NCI-H1417 treated with DMSO at 0.1 percent for 48 hours (cell line): ENCODE measurements at regions not wholly inside any gene's neighbourhood (a gene's known extent, or its start where the extent isn't known, plus 50 kb on each side); places are given as distances from the start of the nearest gene placed in this dataset.
"Not testable (repeated sequence)": the region's sequence is repeated elsewhere in the genome, so short reads cannot be mapped to it uniquely, and the experiment has no call there.

Experiments
- DNase-seq: peaks from one replicate; lab custom pipeline; 2025; lab: John Stamatoyannopoulos, UW

DNA sequence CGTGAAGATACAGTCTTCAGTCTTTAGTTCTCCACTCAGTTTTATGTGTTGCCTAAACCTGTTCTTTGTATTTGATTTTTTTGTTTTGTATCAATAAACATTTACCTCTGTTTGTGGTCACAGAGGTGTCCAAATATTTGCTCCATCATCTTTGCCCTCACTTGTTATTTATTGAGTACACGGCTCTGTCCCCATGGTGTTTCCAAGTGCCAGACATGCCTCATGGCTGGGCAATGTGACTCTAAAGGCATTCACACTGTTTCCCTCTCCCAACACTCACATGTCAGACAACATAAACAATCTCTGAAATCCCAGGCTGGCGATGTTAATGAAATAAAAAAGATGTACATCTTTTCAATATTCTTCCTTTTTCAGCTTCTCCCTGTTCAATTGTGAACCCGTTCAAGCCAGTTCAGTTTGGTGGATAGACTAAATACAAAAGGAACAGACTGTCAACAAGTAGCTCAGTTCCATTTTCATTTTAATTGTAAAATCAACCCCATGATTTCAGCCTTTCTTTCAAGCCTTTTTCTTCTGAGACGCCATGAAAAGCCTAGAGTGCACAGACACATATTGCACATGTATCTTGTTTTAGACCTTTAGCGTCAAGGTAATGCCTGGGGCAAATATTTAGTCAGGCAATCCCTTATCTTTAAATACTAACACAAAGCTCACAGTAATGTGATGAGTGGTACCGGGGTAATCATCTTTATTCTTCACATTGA is 680.7 kb downstream of the GALC start:
- DNase-seq: no peak

DNA sequence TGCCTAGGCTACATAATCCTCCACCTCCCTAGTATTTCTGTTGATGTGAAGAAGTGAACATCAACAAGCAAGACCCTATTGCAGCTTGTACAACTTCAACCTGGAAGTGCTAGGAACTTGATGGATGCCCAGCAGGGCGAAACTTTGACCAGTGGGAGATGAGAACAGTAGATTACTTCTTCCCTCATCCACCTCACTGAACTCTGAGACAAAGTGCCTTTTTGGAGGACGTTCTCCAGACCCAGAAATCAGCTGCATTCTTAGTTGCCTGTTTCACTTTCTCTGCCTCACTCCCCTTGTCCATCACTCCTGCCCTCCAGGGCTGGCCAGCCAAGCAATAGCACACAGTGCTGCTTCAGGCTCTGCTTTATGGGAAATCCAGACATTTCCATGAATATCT is 683.4 kb downstream of the GALC start:
- no peak for DNase-seq

DNA sequence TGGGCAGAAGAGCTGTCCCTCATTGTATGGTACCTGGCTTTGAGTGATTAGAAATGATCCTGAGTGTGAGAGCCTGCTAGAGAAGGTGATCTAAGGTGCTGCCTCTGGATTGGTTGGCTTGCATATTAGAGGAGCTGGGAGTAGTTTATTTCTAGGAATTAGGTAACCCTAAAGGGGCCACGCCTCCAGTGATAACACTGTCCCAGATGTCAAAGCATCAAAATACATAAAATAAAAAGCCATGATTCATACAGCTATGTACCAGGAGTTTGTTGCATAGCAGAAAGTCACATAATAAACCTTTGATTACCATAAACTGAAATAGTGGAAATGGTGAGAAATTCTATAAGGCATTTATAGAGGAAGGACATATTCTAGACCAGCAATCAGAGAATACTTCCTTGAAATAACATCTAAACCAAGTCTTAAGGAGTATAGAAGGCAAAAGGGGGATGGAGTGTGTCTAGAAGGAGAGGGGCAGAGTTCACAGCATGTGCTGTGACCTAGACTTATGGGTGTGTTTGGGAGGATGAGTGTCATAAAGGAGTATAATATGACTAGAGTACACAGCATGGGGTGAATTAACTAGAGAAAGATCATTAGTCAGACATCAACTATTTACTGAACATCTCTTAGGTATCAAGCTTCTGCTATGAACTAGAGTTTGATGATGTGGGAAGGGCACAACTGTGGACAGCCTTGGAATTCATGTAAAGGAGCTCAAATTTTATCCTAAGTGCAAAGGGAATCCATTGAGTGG is 686.4 kb downstream of the GALC start:
- DNase-seq: no peak

DNA sequence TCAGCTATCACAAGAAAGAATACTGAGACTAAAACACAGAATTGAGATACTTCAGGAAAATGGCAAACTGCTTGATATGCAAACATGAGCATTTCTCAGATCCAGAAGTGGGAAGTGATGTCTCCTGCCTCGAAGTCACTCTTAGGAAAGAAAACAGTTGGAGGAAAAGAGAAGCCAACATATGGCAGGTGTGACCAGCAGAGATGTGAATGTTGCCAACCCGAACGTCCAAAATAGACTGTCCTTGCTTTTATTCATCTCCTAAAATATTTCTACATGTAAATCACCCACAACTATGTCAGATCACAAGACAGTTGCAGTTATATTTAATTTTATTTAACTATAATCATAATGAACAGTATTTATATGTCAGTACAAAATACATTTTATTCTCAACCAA is 687.6 kb downstream of the GALC start:
- no peak for DNase-seq

- no peak for DNase-seq
Observed at GRCh38 chr14:87304404-87304803, 688.6 kb downstream of the GALC start.

GRCh38 chr14:87286826-87287225 is 706.2 kb downstream of the GALC start:
- no peak for DNase-seq

GRCh38 chr14:87286191-87286590 is 706.8 kb downstream of the GALC start:
- DNase-seq: no peak

DNA sequence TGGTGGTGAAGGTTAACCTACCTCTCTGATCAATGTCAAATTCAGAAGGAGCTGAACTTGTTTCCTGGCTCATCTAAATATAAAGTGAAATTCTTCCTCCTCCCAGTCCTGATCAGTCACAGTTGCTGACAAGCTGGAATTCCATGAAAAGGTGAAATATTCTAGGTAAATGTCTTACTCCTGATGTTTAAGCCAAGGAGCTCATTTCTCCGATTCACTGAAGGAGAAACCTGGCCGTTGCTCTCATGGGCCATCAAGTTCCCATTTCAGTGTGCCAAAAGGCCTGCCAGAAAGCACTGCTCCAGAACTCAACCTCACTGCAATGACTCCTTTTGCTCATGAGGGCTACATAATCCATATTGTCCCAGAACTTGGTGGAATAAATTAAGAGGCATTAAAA is 707.5 kb downstream of the GALC start:
- no peak for DNase-seq

- DNase-seq: no peak
Observed at GRCh38 chr14:87283547-87283946, 709.4 kb downstream of the GALC start.

DNA sequence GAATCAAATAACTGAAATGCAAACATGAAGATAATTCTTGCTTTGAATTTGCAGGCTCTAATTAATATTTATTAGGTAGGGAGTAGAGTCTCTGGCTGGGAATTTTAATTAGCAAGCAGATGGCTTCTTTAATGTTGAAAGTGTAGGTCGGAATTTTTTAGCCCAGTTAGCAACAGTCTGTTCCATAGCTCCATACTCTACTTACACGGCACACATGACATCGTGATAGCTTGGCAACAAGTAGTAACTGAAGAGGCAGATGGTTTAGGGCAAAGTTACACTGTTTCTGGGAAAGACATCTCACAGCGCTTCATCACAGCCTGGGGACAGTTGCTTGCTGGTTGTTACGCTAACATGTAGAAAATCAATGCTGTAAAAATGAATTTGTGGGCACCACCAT is 710.7 kb downstream of the GALC start:
- no peak for DNase-seq

DNA sequence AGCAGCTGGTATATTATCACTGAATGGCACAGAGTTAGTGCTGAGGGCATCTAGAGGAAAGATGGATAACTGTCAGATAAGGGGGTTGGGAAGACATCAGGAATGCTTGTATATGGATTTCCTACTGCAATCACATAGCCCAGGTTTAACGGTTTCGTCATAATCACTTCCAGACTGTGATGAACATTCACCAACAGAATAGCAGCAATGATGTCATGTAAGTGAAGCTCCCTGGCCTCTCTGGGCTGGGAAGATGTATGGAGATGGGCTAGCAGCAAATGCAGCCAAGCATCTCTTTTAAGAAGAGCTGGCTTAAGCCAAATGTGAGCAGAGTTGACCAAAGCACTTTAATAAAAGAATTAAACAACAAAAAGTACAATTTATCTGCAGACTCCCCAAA is 714.6 kb downstream of the GALC start:
- DNase-seq: no peak

- DNase-seq: no peak
Observed at GRCh38 chr14:87271331-87271730, 721.7 kb downstream of the GALC start.

- DNase-seq: no peak
Observed at GRCh38 chr14:87268997-87269396, 724.0 kb downstream of the GALC start.

DNA sequence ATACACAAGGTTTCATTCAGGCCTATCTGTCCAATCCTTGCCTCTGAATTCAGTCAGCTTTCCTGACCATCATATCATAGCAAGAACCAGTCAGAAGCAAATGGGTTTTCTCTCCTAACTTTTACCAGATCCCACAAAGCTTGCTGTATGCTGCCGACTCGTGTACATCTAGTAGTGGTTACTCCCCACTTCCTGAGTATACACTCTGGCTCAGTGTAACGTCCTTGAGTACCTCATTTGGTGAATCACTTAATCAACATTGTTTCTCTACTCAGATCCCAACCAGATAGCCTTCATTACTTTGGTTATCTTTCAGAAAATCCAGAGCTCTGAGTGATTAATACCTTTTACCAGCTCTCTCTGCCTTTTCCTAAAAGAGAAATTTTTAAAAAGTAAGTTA is 728.2 kb downstream of the GALC start:
- no peak for DNase-seq

GRCh38 chr14:87264272-87264785 is 728.7 kb downstream of the GALC start:
- DNase-seq: no peak

GRCh38 chr14:87261621-87262020 is 731.4 kb downstream of the GALC start:
- DNase-seq: no peak

GRCh38 chr14:87260460-87260859 is 732.5 kb downstream of the GALC start:
- peak; percentile 8 for DNase-seq

DNA sequence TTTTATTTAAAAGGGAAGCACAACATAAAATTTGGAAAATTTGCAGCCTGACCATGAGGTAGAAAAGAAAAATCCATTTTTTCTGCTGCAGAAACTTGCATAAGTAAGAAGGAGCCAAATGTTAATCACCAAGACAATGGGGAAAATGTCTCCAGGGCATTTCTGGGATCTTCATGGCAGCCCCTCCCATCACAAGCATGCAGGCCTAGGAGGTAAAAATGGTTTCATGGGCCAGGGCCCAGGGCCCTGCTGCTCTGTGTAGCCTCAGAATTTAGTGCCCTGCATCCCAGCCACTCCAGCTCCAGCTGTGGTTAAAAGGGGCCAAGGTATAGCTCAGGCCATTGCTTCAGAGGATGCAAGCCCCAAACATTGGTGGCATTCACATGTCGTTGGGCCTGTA is 735.6 kb downstream of the GALC start:
- no peak for DNase-seq

DNA sequence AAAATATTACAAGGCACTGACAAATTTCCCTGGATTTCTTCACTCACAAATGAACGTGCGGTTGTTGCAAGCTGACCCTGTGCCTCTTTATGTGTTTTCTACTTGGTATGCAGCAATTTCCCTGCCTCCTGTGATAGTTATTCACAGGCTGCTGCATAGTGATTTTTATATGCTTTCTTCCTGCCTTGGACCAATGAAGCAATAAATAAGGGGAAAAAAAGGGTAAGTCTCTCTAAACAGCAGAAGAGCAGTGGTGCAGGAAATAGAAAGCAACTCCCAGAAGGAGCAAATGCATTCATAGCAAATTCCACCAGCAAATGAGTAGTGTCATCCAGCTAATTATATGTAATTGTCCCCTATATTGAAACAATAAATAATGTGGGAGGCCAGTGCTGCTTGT is 737.9 kb downstream of the GALC start:
- DNase-seq: no peak

- no peak for DNase-seq
Observed at GRCh38 chr14:87254331-87254874, 738.6 kb downstream of the GALC start.

DNA sequence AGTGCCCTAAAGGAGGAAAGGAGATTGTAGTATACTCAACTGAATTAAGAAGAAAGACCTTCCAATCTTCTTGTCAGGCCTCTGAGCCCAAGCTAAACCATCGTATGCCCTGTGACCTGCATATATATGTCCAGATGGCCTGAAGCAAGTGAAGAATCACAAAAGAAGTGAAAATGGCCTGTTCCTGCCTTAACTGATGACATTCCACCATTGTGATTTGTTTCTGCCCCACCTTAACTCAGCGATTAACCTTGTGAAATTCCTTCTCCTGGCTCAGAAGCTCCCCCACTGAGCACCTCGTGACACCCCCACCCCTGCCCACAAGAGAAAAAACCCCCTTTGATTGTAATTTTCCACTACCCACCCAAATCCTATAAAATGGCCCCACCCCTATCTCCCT is 739.2 kb downstream of the GALC start:
- DNase-seq: not testable (repeated sequence)

DNA sequence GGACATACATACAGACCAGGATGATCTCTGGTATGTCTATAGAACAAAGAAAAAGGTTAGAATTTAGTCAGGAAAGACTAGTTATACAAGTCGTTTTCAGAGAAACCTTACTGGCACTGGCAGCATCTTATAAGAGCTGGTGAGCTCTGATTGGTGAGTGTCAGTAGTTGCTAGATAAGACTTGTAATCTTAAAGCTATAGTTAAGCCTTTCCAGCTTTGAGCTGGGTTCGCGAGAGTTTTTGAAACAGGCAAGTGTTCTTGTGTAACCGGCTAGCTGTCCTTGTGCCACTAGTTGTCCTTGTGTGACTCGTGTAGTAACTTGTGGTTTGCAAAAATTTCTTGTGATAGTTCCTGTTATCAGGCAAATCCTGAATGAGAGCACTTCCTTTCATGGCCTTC is 740.9 kb downstream of the GALC start:
- DNase-seq: no peak

DNA sequence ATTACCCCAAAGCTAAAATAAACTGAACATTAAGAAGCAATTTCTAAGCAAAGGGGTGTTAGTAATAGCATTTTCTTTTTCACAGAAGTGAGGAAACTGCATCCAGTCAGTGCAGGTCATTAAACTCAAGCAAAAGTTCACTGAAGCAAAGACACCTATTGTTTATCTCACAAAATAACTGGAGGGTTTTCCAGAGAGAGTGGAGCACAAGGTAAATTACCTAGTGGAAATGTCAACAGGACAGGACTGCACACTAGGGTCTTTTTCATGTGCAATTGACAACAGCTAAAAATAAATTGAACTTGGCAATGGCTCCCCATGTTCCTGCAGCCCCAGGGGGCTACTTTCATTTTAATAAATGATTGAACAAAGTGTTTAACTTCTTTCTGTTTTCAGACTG is 742.0 kb downstream of the GALC start:
- DNase-seq: peak; percentile 13
